ENCODE measurements at regions not wholly inside any gene's neighbourhood (a gene's known extent, or its start where the extent isn't known, plus 50 kb on each side); places are given as distances from the start of the nearest gene placed in this dataset.

DNA sequence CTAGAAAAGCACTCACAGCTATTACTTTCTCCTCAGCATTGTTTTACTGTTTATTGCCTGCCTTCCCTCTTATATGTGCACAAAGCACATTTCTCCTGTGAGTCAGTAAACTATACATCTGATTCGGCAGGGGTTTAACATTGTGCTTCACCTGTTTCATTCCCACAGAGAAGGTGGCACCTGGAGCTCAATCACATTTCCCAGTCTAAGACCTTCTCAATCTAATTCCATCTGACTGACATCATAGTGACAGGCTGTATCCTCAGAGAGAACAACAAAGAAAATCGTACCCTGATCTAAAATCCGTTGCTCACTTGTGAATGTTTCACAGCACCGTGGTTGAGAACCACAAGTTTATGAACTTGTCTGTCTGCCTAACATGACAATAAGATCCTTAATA, 92.4 kb upstream of the CAST start:
- TF ChIP-seq, protein P1, sequence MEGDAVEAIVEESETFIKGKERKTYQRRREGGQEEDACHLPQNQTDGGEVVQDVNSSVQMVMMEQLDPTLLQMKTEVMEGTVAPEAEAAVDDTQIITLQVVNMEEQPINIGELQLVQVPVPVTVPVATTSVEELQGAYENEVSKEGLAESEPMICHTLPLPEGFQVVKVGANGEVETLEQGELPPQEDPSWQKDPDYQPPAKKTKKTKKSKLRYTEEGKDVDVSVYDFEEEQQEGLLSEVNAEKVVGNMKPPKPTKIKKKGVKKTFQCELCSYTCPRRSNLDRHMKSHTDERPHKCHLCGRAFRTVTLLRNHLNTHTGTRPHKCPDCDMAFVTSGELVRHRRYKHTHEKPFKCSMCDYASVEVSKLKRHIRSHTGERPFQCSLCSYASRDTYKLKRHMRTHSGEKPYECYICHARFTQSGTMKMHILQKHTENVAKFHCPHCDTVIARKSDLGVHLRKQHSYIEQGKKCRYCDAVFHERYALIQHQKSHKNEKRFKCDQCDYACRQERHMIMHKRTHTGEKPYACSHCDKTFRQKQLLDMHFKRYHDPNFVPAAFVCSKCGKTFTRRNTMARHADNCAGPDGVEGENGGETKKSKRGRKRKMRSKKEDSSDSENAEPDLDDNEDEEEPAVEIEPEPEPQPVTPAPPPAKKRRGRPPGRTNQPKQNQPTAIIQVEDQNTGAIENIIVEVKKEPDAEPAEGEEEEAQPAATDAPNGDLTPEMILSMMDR (IDR thresholded peaks at IDR 0.05; ENCODE audit: low read depth, low read length), result no peak
- no peak overlapping the region for H3K4me3 ChIP-seq (ENCODE audit: low read depth, low read length)

DNA sequence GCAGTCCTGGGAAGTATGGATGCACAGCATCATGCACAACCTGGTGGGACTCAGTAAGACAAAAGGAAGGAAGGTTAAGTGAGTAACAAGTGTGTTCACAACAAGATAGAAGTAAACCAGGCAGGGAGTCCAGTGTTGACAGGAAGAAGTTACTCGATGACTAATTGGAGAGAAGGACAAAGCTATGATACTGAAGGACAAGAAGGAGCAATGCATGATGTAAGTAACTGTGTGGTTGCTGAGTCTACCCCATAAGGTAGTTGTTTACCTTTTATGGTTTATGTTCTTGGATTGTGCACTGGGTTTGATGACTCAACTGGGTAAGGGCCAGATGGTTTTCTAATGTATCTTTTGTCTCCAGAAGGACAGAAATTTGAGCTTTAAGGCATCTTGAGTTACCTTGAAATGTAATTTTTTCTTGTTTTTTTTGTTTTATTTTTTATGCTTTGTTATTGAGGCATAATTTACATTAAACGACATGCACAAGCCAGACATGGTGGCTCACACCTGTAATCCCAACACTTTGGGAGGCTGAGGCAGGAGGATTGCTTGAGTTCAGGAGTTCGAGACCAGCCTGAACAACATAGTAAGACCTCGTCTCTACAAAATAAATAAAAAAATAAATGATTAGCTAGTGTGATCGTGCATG, 89.2 kb upstream of the CAST start:
- TF ChIP-seq, protein P1 (IDR thresholded peaks at IDR 0.05; ENCODE audit: low read depth, low read length), result no peak
- H3K4me3 ChIP-seq (ENCODE audit: low read depth, low read length), result no peak overlapping the region

DNA sequence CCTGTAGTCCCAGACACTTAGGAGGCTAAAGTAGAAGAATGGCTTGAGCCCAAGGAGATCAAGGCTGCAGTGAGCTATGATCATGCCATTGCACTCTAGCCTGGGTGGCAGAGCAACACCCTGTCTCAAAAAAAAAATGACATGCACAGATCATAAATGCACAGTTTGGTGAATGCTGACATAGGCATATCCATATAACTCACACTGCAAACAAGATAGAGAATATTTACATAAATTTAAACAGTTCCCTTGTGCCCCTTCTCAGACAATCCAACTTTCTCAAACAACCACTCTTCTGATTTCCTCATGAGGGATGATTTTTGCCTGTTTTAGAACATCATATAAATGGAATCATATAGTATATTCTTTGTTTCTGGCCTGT, 88.7 kb upstream of the CAST start:
- no peak overlapping the region for H3K4me3 ChIP-seq (ENCODE audit: low read depth, low read length)
- TF ChIP-seq, protein P1 (IDR thresholded peaks at IDR 0.05; ENCODE audit: low read depth, low read length), result no peak

DNA sequence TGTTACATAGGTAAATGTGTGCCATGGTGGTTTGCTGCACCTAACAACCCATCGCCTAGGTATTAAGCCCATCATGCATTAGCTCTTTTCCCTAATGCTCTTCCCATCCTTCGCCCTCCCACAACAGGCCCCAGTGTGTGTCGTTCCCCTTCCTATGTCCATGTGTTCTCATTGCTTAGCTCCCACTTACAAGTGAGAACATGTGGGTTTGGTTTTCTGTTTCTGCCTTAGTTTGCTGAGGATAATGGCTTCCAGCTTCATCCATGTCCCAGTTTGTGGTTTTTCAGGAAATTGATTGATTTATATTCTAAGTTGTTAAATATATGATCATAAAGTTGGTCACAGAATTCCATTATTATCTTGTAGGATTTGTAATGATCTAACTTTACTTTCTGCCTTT, 85.3 kb upstream of the CAST start:
- TF ChIP-seq, protein P1 (IDR thresholded peaks at IDR 0.05; ENCODE audit: low read depth, low read length), result no peak
- H3K4me3 ChIP-seq (ENCODE audit: low read depth, low read length), result no peak overlapping the region

DNA sequence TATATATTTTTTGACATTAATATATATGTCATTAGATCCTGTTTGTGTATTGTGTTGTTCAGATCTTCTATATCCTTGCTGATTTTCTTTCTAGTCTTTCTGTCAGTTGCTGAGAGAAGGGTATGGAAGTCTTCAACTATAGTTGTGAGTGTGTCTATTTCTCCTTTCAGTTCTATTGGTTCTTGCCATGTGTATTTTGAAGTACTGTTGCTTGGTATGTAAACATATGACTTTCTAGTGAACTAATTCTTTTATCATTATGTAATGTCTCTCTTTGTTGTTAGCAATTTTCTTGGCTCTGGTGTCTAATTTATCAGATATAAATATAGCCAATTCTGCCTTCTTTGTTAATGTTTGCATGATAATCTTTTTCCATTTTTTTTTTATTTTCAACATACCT, 84.3 kb upstream of the CAST start:
- TF ChIP-seq, protein P1 (IDR thresholded peaks at IDR 0.05; ENCODE audit: low read depth, low read length), result no peak
- H3K4me3 ChIP-seq (ENCODE audit: low read depth, low read length), result no peak overlapping the region

DNA sequence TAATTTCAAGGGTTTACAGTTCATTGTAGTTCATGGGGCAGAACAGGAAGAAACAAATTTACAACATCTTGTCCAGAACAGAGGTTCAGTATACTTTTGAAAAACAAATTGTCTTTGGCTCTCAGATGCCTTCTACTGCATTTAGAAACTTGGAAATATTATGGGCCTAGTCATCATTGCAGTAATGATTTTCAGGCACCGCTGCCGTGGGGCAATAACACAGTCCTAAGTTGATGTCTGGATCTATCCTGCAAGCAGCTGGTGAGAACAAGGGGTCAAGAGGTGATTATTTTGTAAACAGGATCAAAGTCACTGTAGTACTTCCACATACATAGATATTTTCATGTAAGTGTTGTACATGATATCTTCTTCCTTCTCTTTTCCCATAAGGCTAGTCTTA, 82.5 kb upstream of the CAST start:
- TF ChIP-seq, protein P1 (IDR thresholded peaks at IDR 0.05; ENCODE audit: low read depth, low read length), result no peak
- no peak overlapping the region for H3K4me3 ChIP-seq (ENCODE audit: low read depth, low read length)

DNA sequence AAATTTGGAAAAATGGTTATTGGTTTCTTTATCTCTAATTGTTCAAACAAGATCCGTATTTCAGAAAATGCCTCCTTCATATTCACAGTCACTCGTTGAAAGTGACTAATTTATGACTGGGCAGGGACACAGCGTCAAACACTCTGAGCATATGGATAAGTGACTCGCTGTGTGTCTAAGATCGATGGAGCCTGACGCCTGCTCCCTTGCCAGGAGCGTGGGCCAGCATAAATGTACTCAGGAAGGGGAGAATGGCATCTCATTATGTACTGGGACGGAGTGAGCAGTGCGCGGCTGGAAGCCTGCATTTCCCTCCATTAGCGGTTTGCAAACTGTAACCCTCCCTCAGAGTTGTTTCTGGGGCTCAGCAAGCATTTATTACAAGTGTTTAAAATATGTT, 79.8 kb upstream of the CAST start:
- H3K4me3 ChIP-seq (ENCODE audit: low read depth, low read length), result no peak overlapping the region
- TF ChIP-seq, protein P1 (IDR thresholded peaks at IDR 0.05; ENCODE audit: low read depth, low read length), result no peak

All from WI38 (cell line).